HG03045 (cell line): ENCODE measurements at regions not wholly inside any gene's neighbourhood (a gene's known extent, or its start where the extent isn't known, plus 50 kb on each side); places are given as distances from the start of the nearest gene placed in this dataset.

Experiments used
- ATAC-seq: cut with Tn5 transposase; IDR thresholded peaks from one replicate; pipeline ENCODE4 v1.9.1; 2021; ENCODE audit warnings: mild to moderate bottlenecking, moderate library complexity; ENCODE audit not compliant: unreplicated experiment

- no peak for ATAC-seq
Measured at GRCh38 chr2:16019617-16020351, 79.4 kb downstream of the MYCN start.

- no peak for ATAC-seq
Measured at GRCh38 chr2:16019060-16019480, 78.7 kb downstream of the MYCN start.

- no peak for ATAC-seq
Measured at GRCh38 chr2:16018277-16019059, 78.1 kb downstream of the MYCN start.

GRCh38 chr2:16016282-16016681 is 75.9 kb downstream of the MYCN start:
- no peak for ATAC-seq

GRCh38 chr2:16015903-16016265 is 75.5 kb downstream of the MYCN start:
- ATAC-seq = no peak

GRCh38 chr2:16015210-16015902 is 75.0 kb downstream of the MYCN start:
- no peak for ATAC-seq

GRCh38 chr2:16014802-16015201 is 74.5 kb downstream of the MYCN start:
- ATAC-seq = no peak

- no peak for ATAC-seq
Measured at GRCh38 chr2:16014041-16014787, 73.9 kb downstream of the MYCN start.

- no peak for ATAC-seq
Measured at GRCh38 chr2:16013359-16013911, 73.1 kb downstream of the MYCN start.

GRCh38 chr2:16012626-16013358 is 72.4 kb downstream of the MYCN start:
- no peak for ATAC-seq

GRCh38 chr2:16012029-16012596 is 71.8 kb downstream of the MYCN start:
- no peak for ATAC-seq

GRCh38 chr2:16011621-16011960 is 71.2 kb downstream of the MYCN start:
- ATAC-seq = no peak

- ATAC-seq = no peak
Measured at GRCh38 chr2:16010951-16011620, 70.7 kb downstream of the MYCN start.

- no peak for ATAC-seq
Measured at GRCh38 chr2:16010011-16010410, 69.7 kb downstream of the MYCN start.

- ATAC-seq = no peak
Measured at GRCh38 chr2:16009560-16009959, 69.2 kb downstream of the MYCN start.

GRCh38 chr2:16008856-16009255 is 68.5 kb downstream of the MYCN start:
- ATAC-seq = no peak

GRCh38 chr2:16008331-16008850 is 68.0 kb downstream of the MYCN start:
- ATAC-seq = no peak

- no peak for ATAC-seq
Measured at GRCh38 chr2:16007167-16007934, 67.0 kb downstream of the MYCN start.
